ENCODE measurements at regions not wholly inside any gene's neighbourhood (a gene's known extent, or its start where the extent isn't known, plus 50 kb on each side); places are given as distances from the start of the nearest gene placed in this dataset.

DNA sequence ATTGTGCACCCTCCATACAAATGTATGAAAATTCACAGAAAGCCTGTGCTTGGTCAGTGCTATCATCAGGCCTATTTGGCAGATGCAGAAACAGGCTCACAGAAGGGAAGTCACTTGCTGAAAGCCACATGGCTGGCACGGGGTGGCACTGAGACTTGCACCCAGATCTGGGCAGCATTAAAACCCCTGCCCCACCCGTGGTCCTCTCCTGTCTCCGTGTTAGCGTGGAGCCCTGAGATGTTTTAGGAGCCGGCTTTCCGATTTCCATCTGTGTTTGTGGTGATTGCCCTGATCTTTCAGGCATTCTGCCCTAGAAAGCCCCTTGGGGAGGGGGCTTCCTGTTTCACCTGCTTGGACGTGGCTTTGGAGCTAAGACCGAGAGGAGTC is 102.2 kb upstream of the IER5L start:
- Mint-ChIP-seq H3K27ac (peak overlapping the region in 1 of 3 donors; percentile 58), H3K4me3 (no peak overlapping the region), H3K36me3 (no peaks in the 10 kb centered on the region), H3K4me1 (no peaks in the 10 kb centered on the region), H3K9me3 (peaks cover 0 to 1% (median 0%) of the 10 kb centered on the region in 7 donors), H3K27me3 (peaks cover 14% of the 10 kb centered on the region)
- Histone ChIP-seq H3K4me3 (ENCODE audit: low read depth, low read length) (no peak overlapping the region), H3K27ac (ENCODE audit: insufficient read depth, low read length, poor library complexity, severe bottlenecking) (no peak overlapping the region), H3K4me1 (ENCODE audit: control insufficient read depth, insufficient read depth, low read length, poor library complexity, severe bottlenecking) (no peaks in the 10 kb centered on the region), H3K27me3 (ENCODE audit: control insufficient read depth, insufficient read depth, low read length) (no peaks in the 10 kb centered on the region), H3K36me3 (ENCODE audit: control insufficient read depth, insufficient read depth, low read length) (no peaks in the 10 kb centered on the region), H3K9me3 (ENCODE audit: control insufficient read depth in 2 of 2, low read length in 2 of 2) (no peaks in the 10 kb centered on the region)
- no peak for ATAC-seq (ENCODE audit: low read depth in 2 of 2)
- DNase-seq: no peak

DNA sequence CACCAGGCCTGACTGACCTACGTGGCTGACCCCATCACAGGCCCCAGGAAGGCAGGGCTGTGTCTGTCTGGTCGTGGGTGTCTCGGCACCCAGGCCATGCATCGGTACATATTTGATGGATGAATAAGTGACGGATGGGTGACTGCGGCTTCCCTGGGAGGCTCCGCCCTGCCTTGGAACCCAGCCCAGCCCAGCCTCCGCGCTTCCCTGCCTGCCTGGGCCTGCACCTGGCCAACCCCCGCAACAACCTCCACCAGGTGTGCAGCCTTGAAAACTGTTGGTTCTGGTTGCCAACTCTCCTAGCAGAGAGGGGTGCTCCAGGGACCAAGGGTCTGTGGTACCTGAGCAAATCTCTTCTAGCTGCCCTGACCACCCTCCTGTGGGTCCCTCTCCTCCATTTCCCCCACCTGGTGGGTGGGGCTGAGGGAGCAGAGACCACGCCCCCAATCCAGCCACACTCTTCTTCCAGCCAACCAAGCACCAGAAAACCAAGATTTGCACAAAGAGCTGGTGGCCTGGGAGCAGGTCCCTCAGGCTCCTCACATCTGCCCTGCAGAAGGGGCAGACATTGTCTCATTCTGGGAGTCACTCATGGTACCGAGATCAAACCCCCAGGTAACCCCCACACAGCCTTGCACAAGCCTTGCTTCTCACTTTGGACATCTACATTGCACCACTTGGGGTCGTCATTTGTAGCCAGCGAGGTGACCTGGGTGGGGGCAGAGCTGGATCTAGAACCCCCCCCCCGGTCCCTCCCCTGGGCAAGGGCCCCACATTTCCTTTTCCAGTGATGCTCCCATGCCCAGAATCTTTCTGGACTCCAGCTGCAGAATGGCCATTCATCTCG is 100.6 kb upstream of the IER5L start:
- no peaks in the 10 kb centered on the region for H3K36me3 ChIP-seq (ENCODE audit: control insufficient read depth, insufficient read depth, low read length)
- no peak overlapping the region for H3K4me3 ChIP-seq (ENCODE audit: low read depth, low read length)
- no peaks in the 10 kb centered on the region for H3K4me1 ChIP-seq (ENCODE audit: control insufficient read depth, insufficient read depth, low read length, poor library complexity, severe bottlenecking)
- no peak for ATAC-seq (ENCODE audit: low read depth in 2 of 2)
- no peaks in the 10 kb centered on the region for H3K36me3 Mint-ChIP-seq
- H3K27me3 Mint-ChIP-seq: peaks cover 21% of the 10 kb centered on the region
- H3K9me3 ChIP-seq (ENCODE audit: control insufficient read depth in 2 of 2, low read length in 2 of 2): no peaks in the 10 kb centered on the region
- H3K9me3 Mint-ChIP-seq: peaks cover 0 to 1% (median 0%) of the 10 kb centered on the region in 7 donors
- no peak overlapping the region for H3K4me3 Mint-ChIP-seq
- H3K27ac Mint-ChIP-seq: no peak overlapping the region
- H3K27ac ChIP-seq (ENCODE audit: insufficient read depth, low read length, poor library complexity, severe bottlenecking): no peak overlapping the region
- DNase-seq: no peak
- peaks cover 0 to 2% (median 0%) of the 10 kb centered on the region in 4 donors for H3K4me1 Mint-ChIP-seq
- no peaks in the 10 kb centered on the region for H3K27me3 ChIP-seq (ENCODE audit: control insufficient read depth, insufficient read depth, low read length)

DNA sequence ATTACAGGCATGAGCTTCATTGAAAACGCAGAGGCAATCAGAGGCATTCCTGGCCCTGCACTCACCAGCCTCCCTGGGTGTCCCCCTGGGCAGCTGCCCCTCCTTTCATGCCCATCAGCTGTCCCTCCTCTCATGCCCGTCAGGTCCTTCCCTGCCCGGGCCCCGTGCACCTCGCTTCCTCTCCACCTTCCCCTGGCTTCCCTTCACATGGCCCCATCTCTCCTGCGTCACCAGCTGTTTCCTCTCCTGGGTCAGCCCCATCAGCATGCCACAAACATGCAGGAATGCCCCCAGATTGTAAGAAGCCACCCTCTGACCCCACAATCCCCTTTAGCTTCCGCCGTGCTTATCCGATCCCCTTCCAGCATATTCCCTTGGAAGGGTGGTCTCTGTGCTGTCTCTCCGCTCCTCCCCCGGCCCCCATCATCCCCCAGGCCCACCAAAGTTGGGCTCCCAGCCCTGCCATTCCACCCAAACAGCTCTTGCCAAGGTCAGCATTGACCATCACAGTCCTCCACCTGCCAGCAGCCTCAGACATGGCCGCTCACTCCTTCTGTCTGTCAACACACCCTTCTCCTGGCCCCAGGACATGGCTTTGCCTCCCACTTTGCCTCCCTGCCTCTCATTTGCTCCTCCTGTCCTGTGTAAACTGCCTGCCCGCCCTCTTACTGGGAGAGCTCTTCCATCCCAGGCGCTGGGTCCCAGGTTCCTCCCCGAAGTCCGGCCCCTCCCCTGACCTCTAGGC is 98.6 kb upstream of the IER5L start:
- Mint-ChIP-seq H3K9me3 (peaks cover 0 to 1% (median 0%) of the 10 kb centered on the region in 7 donors), H3K27ac (peak overlapping the region in 1 of 3 donors; percentile 26), H3K4me1 (peaks cover 0 to 7% (median 1%) of the 10 kb centered on the region in 4 donors), H3K36me3 (no peaks in the 10 kb centered on the region), H3K4me3 (no peak overlapping the region), H3K27me3 (peaks cover 21% of the 10 kb centered on the region)
- DNase-seq (no peak), ATAC-seq (ENCODE audit: low read depth in 2 of 2) (no peak)
- Histone ChIP-seq H3K9me3 (ENCODE audit: control insufficient read depth in 2 of 2, low read length in 2 of 2) (no peaks in the 10 kb centered on the region), H3K36me3 (ENCODE audit: control insufficient read depth, insufficient read depth, low read length) (no peaks in the 10 kb centered on the region), H3K4me3 (ENCODE audit: low read depth, low read length) (no peak overlapping the region), H3K27ac (ENCODE audit: insufficient read depth, low read length, poor library complexity, severe bottlenecking) (no peak overlapping the region), H3K27me3 (ENCODE audit: control insufficient read depth, insufficient read depth, low read length) (no peaks in the 10 kb centered on the region), H3K4me1 (ENCODE audit: control insufficient read depth, insufficient read depth, low read length, poor library complexity, severe bottlenecking) (peaks cover 1% of the 10 kb centered on the region)

DNA sequence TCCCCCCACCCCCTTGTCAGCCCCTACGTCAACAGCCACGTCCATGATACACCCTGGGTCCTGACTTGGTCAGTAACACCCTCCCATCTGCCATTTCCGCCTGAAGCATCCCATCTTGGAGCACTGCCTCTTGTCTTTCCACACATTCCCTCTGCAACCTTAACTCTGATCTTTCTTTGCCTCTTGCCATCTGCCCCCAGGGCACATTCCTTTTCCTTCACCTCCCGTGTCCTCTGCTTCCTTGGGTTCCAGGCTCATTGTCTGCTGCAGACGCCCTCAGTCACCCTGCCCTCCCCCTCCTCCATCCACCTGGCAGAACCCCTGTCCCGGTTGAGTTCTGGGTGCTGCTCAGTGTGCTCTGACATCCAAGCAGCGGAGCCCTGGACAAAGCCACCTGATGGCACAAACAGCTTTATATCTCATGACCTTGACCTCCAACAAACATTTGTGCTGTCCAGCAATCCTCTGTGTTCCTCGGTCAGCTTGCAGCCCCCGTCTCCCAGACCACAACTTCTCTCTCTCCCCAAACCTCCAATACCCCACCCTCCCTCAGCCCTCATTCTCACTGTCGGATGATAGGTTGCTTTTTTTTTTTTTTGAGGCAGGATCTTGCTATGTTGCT is 97.7 kb upstream of the IER5L start:
- Mint-ChIP-seq H3K4me1 (peaks cover 5 to 16% (median 9%) of the 10 kb centered on the region in 4 donors), H3K27ac (peak overlapping the region in 2 of 3 donors; percentile 26 to 53), H3K36me3 (no peaks in the 10 kb centered on the region), H3K9me3 (peaks cover 0 to 1% (median 0%) of the 10 kb centered on the region in 7 donors), H3K4me3 (no peak overlapping the region), H3K27me3 (peaks cover 21% of the 10 kb centered on the region)
- no peak for ATAC-seq (ENCODE audit: low read depth in 2 of 2)
- DNase-seq: no peak
- peaks cover 10% of the 10 kb centered on the region for H3K4me1 ChIP-seq (ENCODE audit: control insufficient read depth, insufficient read depth, low read length, poor library complexity, severe bottlenecking)
- H3K4me3 ChIP-seq (ENCODE audit: low read depth, low read length): no peak overlapping the region
- H3K27ac ChIP-seq (ENCODE audit: insufficient read depth, low read length, poor library complexity, severe bottlenecking): no peak overlapping the region
- no peaks in the 10 kb centered on the region for H3K27me3 ChIP-seq (ENCODE audit: control insufficient read depth, insufficient read depth, low read length)
- no peaks in the 10 kb centered on the region for H3K36me3 ChIP-seq (ENCODE audit: control insufficient read depth, insufficient read depth, low read length)
- H3K9me3 ChIP-seq (ENCODE audit: control insufficient read depth in 2 of 2, low read length in 2 of 2): no peaks in the 10 kb centered on the region

DNA sequence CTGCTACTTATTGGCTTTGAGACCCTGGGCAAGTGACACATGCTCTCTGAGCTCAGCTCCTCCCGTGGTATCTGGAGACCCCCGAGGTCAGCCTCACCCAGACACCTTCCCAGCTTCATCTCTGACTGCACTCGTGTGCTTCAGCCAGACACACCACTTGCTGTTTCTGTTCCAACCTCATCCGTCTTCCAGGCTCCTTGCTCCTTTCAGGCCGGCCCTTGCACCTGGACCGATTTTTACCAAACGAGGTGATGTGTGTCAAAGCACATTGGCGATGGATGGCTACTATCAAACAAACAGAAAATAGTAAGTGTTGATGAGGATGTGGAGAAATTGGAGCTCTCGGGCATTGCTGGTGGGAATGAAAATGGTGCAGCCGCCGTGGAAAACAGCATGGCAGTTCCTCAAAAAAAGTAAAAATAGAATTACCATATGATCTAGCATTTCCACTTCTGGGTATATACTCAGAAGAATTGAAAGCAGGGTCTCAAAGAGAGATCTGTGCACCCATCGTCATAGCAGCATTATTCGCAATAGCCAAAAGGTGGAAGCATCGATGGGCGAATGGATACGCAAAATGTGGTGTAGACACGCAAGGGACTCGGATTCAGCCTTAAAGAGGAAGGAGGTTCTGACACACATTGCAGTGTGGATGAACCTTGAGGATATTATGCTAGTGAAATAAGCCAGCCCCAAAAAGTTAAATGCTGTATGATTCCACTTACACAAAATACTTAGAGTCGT is 96.1 kb upstream of the IER5L start:
- Histone ChIP-seq H3K9me3 (ENCODE audit: control insufficient read depth in 2 of 2, low read length in 2 of 2) (no peaks in the 10 kb centered on the region), H3K27ac (ENCODE audit: insufficient read depth, low read length, poor library complexity, severe bottlenecking) (no peak overlapping the region), H3K4me1 (ENCODE audit: control insufficient read depth, insufficient read depth, low read length, poor library complexity, severe bottlenecking) (peaks cover 20% of the 10 kb centered on the region), H3K36me3 (ENCODE audit: control insufficient read depth, insufficient read depth, low read length) (no peaks in the 10 kb centered on the region), H3K27me3 (ENCODE audit: control insufficient read depth, insufficient read depth, low read length) (no peaks in the 10 kb centered on the region), H3K4me3 (ENCODE audit: low read depth, low read length) (no peak overlapping the region)
- peaks cover 21% of the 10 kb centered on the region for H3K27me3 Mint-ChIP-seq
- H3K4me3 Mint-ChIP-seq: no peak overlapping the region
- DNase-seq (no peak), ATAC-seq (ENCODE audit: low read depth in 2 of 2) (no peak)
- peaks cover 10 to 27% (median 17%) of the 10 kb centered on the region in 4 donors for H3K4me1 Mint-ChIP-seq
- no peaks in the 10 kb centered on the region for H3K36me3 Mint-ChIP-seq
- H3K9me3 Mint-ChIP-seq: peaks cover 0 to 1% (median 0%) of the 10 kb centered on the region in 7 donors
- peak overlapping the region in 1 of 3 donors; percentile 65 for H3K27ac Mint-ChIP-seq

DNA sequence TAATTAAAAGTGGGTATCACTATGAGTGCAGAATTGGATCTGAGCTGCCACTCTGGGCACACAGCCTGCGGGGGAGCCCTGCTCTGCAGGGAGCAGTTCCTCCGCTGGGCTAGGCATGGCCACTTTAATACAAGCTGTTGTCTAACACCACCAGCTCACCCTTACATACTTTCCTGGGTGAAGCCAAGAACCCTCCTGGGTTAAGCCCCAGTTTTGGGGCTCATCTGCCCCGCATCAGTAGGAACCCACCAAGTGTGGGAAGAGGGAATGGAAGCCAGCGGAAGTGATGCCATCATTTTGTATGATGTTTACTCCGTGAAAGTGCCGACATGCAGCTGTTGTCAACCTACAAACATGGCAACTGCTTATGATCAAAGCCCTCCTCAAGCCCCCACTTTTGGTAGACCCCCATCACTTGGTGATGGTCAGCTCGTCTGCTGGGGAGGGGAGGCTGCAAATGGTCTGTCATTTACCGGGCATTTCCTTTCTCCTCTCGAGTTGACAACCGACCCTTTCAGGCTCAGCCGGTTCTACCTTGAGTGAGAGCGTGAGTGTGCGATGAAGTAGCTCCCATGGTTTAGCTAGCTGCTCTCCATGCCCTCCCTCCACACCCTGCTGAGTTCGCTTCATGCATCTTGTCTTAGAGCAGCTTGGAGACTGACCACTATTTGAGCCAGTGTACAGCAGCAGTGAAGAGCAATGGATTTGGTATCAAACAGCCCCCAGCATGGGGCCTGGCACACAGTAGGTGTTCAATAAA is 95.3 kb upstream of the IER5L start:
- no peaks in the 10 kb centered on the region for H3K36me3 ChIP-seq (ENCODE audit: control insufficient read depth, insufficient read depth, low read length)
- no peak for ATAC-seq (ENCODE audit: low read depth in 2 of 2)
- H3K9me3 ChIP-seq (ENCODE audit: control insufficient read depth in 2 of 2, low read length in 2 of 2): no peaks in the 10 kb centered on the region
- peaks cover 21% of the 10 kb centered on the region for H3K27me3 Mint-ChIP-seq
- peaks cover 20% of the 10 kb centered on the region for H3K4me1 ChIP-seq (ENCODE audit: control insufficient read depth, insufficient read depth, low read length, poor library complexity, severe bottlenecking)
- peaks cover 10 to 30% (median 17%) of the 10 kb centered on the region in 4 donors for H3K4me1 Mint-ChIP-seq
- peaks cover 0 to 1% (median 0%) of the 10 kb centered on the region in 7 donors for H3K9me3 Mint-ChIP-seq
- H3K27ac Mint-ChIP-seq: peak overlapping the region in 1 of 3 donors; percentile 20
- H3K27me3 ChIP-seq (ENCODE audit: control insufficient read depth, insufficient read depth, low read length): no peaks in the 10 kb centered on the region
- no peak for DNase-seq
- no peak overlapping the region for H3K4me3 ChIP-seq (ENCODE audit: low read depth, low read length)
- no peak overlapping the region for H3K4me3 Mint-ChIP-seq
- no peaks in the 10 kb centered on the region for H3K36me3 Mint-ChIP-seq
- H3K27ac ChIP-seq (ENCODE audit: insufficient read depth, low read length, poor library complexity, severe bottlenecking): no peak overlapping the region
